ENCODE measurements at regions not wholly inside any gene's neighbourhood (a gene's known extent, or its start where the extent isn't known, plus 50 kb on each side); places are given as distances from the start of the nearest gene placed in this dataset.

- TF ChIP-seq EZH2 (optimal IDR thresholded peaks at IDR 0.05; ENCODE audit: low read depth, low read length) (no peak), CTCF (IDR thresholded peaks at IDR 0.05; ENCODE audit: low read length) (no peak), EZH2phosphoT487 (IDR thresholded peaks at IDR 0.05; ENCODE audit: low read length) (no peak)
Measured at GRCh38 chr6:130578713-130579112, 212.9 kb downstream of the TMEM200A start.

Measured in MM.1S (cell line).